PC-9 (cell line): ENCODE measurements at regions not wholly inside any gene's neighbourhood (a gene's known extent, or its start where the extent isn't known, plus 50 kb on each side); places are given as distances from the start of the nearest gene placed in this dataset.

Source experiments
- BruUV-seq: library from RNA; stranded (reverse); fragments of 400-500 nt; replicated peaks from 2 replicates; lab custom pipeline; 2021; lab: Mats Ljungman, UMichigan
- CTCF ChIA-PET: fragments of 300-600 bp; sonication (Branson Sonifier 250); formaldehyde crosslinking; loops from one replicate; lab custom pipeline; 2022; ENCODE audit warnings: antibody characterized with exemption; lab: Charles Lee
- POLR2A ChIA-PET: fragments of 300-600 bp; sonication (Branson Sonifier 250); formaldehyde crosslinking; loops from one replicate; lab custom pipeline; 2022; ENCODE audit warnings: antibody characterized with exemption; ENCODE audit not compliant: unreplicated experiment; lab: Charles Lee
- DNase-seq, 2 experiments: peaks; one replicate each; pipeline versions ENCODE4 v3.0.0 to v3.0.0-alpha.2; 2015 to 2022; ENCODE audit warnings: mixed read lengths in 1 of 2
- H2AFZ ChIP-seq: fragments of 200-600 bp; sonication (generic); 2 replicates; pipeline ENCODE4 v1.8.1; 2017; ENCODE audit warnings: antibody characterized with exemption
- H3F3A ChIP-seq: fragments of 200-600 bp; sonication (generic); 2 replicates; pipeline ENCODE4 v1.8.1; 2017; ENCODE audit warnings: antibody characterized with exemption, mild to moderate bottlenecking, low read depth; ENCODE audit not compliant: insufficient read depth
- H3K27ac ChIP-seq: fragments of 200-600 bp; sonication (generic); 2 replicates; pipeline ENCODE4 v1.6.1; 2016; ENCODE audit warnings: mixed run types
- H3K27me3 ChIP-seq: fragments of 200-600 bp; sonication (generic); 2 replicates; pipeline ENCODE4 v1.6.1; 2016; ENCODE audit warnings: low read depth, mixed run types; ENCODE audit not compliant: insufficient read depth
- H3K36me3 ChIP-seq: fragments of 200-600 bp; sonication (generic); 2 replicates; pipeline ENCODE4 v1.6.1; 2016; ENCODE audit warnings: low read depth, mixed run types
- H3K4me1 ChIP-seq: fragments of 200-600 bp; sonication (generic); replicated peaks from 2 replicates; pipeline ENCODE4 v1.6.1; 2016; ENCODE audit warnings: mixed run types; ENCODE audit not compliant: insufficient read depth
- H3K4me2 ChIP-seq: fragments of 200-600 bp; sonication (generic); 2 replicates; pipeline ENCODE4 v1.6.1; 2017; ENCODE audit warnings: mixed run types
- H3K4me3 ChIP-seq: fragments of 200-600 bp; sonication (generic); 2 replicates; pipeline ENCODE4 v1.6.1; 2016; ENCODE audit warnings: mixed run types
- H3K79me2 ChIP-seq: fragments of 200-600 bp; sonication (generic); 2 replicates; pipeline ENCODE4 v1.6.1; 2017; ENCODE audit warnings: low read depth, mixed run types
- H3K9me2 ChIP-seq: fragments of 200-600 bp; sonication (generic); 2 replicates; pipeline ENCODE4 v1.8.1; 2017; ENCODE audit warnings: mild to moderate bottlenecking; ENCODE audit not compliant: insufficient read depth
- H3K9me3 ChIP-seq: fragments of 200-600 bp; sonication (generic); 2 replicates; pipeline ENCODE4 v1.8.1; 2016; ENCODE audit warnings: low read depth; ENCODE audit not compliant: insufficient read depth
- H4K20me1 ChIP-seq: fragments of 200-600 bp; sonication (generic); 2 replicates; pipeline ENCODE4 v1.8.1; 2017; ENCODE audit not compliant: insufficient read depth
- CTCF ChIP-seq: fragments of 200-600 bp; sonication (generic); conservative IDR thresholded peaks from 2 replicates; pipeline ENCODE4 v1.6.1; 2017; ENCODE audit warnings: mixed run types, antibody characterized with exemption, mild to moderate bottlenecking, moderate library complexity
- EZH2 ChIP-seq: fragments of 200-600 bp; sonication (generic); IDR thresholded peaks from 2 replicates; pipeline ENCODE4 v1.8.0; 2017; ENCODE audit warnings: antibody characterized with exemption, low read depth
- intact Hi-C: fragments of 100-400 bp; cut with micrococcal nuclease; formaldehyde crosslinking; loops from one replicate; pipeline ENCODE4 v1.10.0; 2022; ENCODE audit not compliant: unreplicated experiment

GRCh38 chr4:187010052-187010451 is 286.4 kb upstream of the FAT1 start:
- H3K9me2 ChIP-seq = no peaks in the 10 kb centered on the region
- no TSS peak for BruUV-seq
- DNase-seq = no peak
- no peak overlapping the region for H3K27ac ChIP-seq
- CTCF ChIA-PET = no interaction called here
- TF ChIP-seq EZH2 (no peak), CTCF (no peak)
- H3K79me2 ChIP-seq = no peaks in the 10 kb centered on the region
- no peak overlapping the region for H3K4me3 ChIP-seq
- no peak overlapping the region for H2AFZ ChIP-seq
- no peaks in the 10 kb centered on the region for H3K27me3 ChIP-seq
- no peaks in the 10 kb centered on the region for H3K36me3 ChIP-seq
- H3F3A ChIP-seq = no peaks in the 10 kb centered on the region
- no peaks in the 10 kb centered on the region for H3K9me3 ChIP-seq
- H3K4me2 ChIP-seq = no peak overlapping the region
- POLR2A ChIA-PET = no interaction called here
- H4K20me1 ChIP-seq = no peaks in the 10 kb centered on the region
- no peaks in the 10 kb centered on the region for H3K4me1 ChIP-seq
- intact Hi-C loops = no loop called here

- ChIA-PET CTCF (no interaction called here), POLR2A (no interaction called here)
- BruUV-seq = no TSS peak
Measured at GRCh38 chr4:187016101-187016500, 292.4 kb upstream of the FAT1 start.

GRCh38 chr4:187017147-187017546 is 293.5 kb upstream of the FAT1 start:
- H3K27ac ChIP-seq = no peak overlapping the region

More at GRCh38 chr4:187016101-187016500, 292.4 kb upstream of the FAT1 start:
- Histone ChIP-seq H3K9me3 (no peaks in the 10 kb centered on the region), H4K20me1 (no peaks in the 10 kb centered on the region), H3K27me3 (no peaks in the 10 kb centered on the region), H3K27ac (no peak overlapping the region), H3K9me2 (no peaks in the 10 kb centered on the region), H3K4me3 (no peak overlapping the region), H2AFZ (no peak overlapping the region), H3K36me3 (no peaks in the 10 kb centered on the region), H3K79me2 (no peaks in the 10 kb centered on the region), H3F3A (no peaks in the 10 kb centered on the region), H3K4me2 (no peak overlapping the region), H3K4me1 (no peaks in the 10 kb centered on the region)
- intact Hi-C loops = no loop called here
- no peak for TF ChIP-seq CTCF
- no peak for TF ChIP-seq EZH2
- no peak for DNase-seq

More at GRCh38 chr4:187017147-187017546, 293.5 kb upstream of the FAT1 start:
- H3K9me2 ChIP-seq = no peaks in the 10 kb centered on the region
- no peaks in the 10 kb centered on the region for H3K4me1 ChIP-seq
- no peaks in the 10 kb centered on the region for H3K36me3 ChIP-seq
- no peaks in the 10 kb centered on the region for H3F3A ChIP-seq
- ChIA-PET CTCF (interaction anchor here (0.6 kb wide), 1 partner anchor 916 kb away, joined by 5 read pairs; no protein-coding TSS in a partner anchor), POLR2A (interaction anchor here (0.6 kb wide), 1 partner anchor 43 kb away, joined by 7 read pairs; no protein-coding TSS in a partner anchor)
- no peak overlapping the region for H3K4me2 ChIP-seq
- TF ChIP-seq EZH2 (no peak), CTCF (no peak)
- no peaks in the 10 kb centered on the region for H3K27me3 ChIP-seq
- intact Hi-C loops = no loop called here
- no peak overlapping the region for H2AFZ ChIP-seq
- no peaks in the 10 kb centered on the region for H4K20me1 ChIP-seq
- H3K9me3 ChIP-seq = no peaks in the 10 kb centered on the region
- no peaks in the 10 kb centered on the region for H3K79me2 ChIP-seq
- H3K4me3 ChIP-seq = no peak overlapping the region
- no TSS peak for BruUV-seq
- no peak for DNase-seq
